NCI-H2227 treated with DMSO at 0.1 percent for 48 hours (cell line): ENCODE measurements at regions not wholly inside any gene's neighbourhood (a gene's known extent, or its start where the extent isn't known, plus 50 kb on each side); places are given as distances from the start of the nearest gene placed in this dataset.
"Not testable (repeated sequence)": the region's sequence is repeated elsewhere in the genome, so short reads cannot be mapped to it uniquely, and the experiment has no call there.

ENCODE experiments used
- DNase-seq: peaks from one replicate; lab custom pipeline; 2025; lab: John Stamatoyannopoulos, UW

- DNase-seq, result no peak
Observed at GRCh38 chr13:61670384-61671161, 254.9 kb upstream of the PCDH20 start.

- no peak for DNase-seq
Observed at GRCh38 chr13:61664801-61665705, 249.4 kb upstream of the PCDH20 start.

DNA sequence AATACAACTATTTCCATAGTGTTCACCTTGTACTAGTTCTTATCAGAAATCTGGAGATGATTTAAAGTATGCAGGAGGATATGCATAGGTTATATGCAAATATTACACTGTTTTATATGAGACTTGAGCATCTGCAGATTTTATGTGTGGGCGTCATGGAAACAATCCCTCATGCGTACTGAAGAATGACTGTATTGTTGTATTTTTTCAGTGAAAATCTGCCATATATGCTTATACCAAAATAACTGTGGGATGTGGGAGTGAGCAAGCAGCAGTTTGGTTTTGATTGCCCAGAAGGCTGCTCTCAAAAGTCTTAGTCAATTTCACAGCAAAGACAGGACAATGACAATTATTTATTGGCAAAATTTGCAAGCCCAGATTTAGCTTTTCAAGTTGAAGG is 238.8 kb upstream of the PCDH20 start:
- no peak for DNase-seq

GRCh38 chr13:61648547-61648946 is 232.9 kb upstream of the PCDH20 start:
- DNase-seq, result no peak

- DNase-seq, result no peak
Observed at GRCh38 chr13:61612192-61612591, 196.5 kb upstream of the PCDH20 start.

DNA sequence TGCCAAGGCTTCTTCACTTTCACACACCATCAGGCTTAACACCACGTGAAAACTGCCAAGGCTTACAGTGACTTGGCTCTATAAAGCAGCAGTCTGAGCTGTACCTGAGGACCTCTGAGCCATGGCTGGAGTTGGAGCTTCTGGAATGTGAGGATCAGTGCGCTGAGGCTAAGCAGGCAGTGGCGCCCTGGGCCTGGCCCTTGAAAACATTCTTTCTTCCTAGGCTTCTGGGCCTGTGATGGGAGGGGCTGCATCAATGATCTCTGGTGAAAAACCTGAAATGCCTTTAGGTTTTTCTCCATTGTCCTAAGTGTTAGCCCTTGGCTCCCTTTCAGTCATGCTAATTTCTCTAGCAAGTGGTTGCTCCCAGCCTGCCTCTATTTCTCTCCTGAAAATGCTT is 192.5 kb upstream of the PCDH20 start:
- no peak for DNase-seq

DNA sequence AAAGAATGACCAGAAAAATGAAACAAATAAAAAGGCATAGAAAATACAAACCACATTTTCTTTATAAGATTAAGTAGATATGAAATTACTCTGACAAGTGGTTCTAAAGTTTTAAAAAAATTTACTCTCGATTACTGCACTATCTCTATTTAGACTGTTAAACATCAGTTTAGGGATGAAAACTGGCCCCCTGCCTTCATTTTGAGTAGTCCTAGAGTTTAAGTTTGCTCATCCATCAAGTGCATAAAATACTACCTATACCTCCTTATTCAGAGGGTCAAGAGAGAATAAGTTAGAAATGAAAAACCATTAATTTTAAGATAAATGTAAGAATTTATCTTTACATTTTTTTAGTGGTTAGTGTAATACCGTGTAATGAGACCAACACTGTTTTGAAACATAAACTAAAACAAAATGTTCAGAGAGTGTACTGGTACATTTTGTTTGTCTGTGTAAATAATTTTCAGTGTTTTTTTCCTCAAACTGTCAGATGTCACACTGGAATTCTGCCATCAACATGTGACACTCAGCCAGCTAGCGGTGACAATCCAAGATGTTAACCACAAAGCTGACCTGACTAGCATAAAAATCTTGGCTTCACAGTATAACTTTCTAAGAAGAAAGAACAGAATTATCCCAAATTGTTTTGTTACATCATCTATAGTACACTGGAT is 184.8 kb upstream of the PCDH20 start:
- DNase-seq, result no peak

DNA sequence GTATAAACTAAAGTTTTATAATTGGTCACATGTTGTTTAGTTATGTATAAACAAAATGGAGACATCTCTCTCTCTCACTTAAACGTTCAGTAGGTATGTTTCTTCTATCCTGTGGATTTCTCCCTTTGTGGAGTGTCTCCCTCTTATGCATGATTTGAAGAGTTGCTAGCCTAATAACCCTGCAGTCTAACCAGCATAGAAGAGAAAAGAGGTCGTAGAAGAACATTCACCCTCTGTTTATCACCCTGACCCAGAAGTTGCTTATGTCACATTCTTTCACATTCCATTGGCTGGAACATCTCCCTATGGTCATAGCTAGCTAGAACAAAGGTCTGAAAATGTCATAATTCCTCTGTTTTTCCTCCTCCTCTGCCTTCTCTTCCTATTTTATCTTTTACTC is 176.8 kb upstream of the PCDH20 start:
- DNase-seq, result no peak

DNA sequence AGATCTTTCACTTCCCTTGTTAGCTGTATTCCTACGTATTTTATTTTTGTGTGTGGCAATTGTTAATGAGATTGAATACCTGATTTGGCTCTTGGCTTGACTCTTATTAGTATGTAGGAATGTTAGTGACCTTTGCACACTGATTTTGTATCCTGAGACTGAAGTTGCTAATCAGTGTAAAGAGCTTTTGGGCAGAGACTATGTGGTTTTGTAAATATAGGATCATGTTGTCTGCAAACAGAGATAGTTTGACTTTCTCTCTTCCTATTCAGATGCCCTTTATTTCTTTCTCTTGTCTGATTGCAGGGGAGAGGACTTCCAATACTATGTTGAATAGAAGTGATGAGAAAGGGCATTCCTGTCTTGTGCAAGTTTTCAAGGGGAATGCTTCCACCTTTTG is 160.3 kb upstream of the PCDH20 start:
- no peak for DNase-seq

DNA sequence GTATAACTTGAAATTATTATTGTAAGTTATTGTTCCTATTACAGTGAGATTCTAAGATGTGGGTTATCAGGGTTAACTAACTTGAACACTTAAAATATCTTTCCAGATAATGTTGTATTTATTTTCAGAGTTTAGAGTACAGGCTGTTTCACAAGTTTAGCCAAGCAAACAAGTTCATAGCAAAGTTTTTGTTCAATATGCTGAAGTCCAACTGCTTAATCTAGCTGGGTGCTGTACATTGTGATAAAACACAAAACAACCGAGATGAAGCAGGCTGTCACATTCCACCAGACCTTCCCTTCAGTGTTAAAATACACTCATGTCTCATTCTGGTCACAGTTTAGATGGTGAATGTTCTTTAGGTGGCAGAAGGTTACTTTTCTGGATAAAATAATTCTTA is 148.0 kb upstream of the PCDH20 start:
- DNase-seq, result no peak

DNA sequence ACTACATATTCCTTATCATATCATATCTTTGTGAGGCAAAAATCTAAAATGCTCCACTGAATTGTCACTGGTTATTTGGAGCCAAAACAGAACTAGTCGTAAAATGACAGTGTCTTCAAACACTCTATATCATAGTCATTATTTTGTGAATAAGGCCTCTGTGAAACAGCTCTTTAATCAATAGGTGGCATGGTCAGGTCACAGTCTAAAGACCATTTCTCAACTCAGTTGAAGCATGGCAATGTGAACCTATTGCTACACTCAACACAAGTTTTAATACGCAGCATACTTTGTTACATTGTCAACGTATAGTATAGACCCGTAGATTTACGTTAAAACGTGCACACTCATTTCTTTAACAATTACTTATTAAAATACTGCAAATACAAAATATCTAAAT is 131.3 kb upstream of the PCDH20 start:
- no peak for DNase-seq

GRCh38 chr13:61546413-61546812 is 130.8 kb upstream of the PCDH20 start:
- no peak for DNase-seq

DNA sequence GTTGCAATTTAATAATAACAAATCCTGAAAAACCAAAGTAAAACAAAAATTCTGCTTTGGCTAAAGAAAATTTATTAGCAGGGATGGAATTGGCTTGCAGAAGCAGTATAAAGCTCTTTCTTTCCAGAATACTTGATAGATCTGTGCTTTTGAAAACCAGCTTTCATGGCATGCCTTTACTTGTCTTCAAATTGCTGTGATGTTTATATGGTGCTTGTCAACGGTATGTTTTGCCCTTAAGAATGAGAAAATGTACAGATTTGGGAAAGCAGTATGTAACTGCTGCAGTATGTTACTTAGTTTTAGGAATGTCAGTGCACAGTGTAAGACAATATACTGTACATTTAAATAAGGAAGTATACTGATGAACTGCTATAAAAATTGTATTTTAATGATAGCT is 120.8 kb upstream of the PCDH20 start:
- no peak for DNase-seq

- DNase-seq, result no peak
Observed at GRCh38 chr13:61531383-61532065, 115.9 kb upstream of the PCDH20 start.

- DNase-seq, result not testable (repeated sequence)
Observed at GRCh38 chr13:61519214-61519613, 103.6 kb upstream of the PCDH20 start.

- no peak for DNase-seq
Observed at GRCh38 chr13:61508936-61509335, 93.3 kb upstream of the PCDH20 start.

GRCh38 chr13:61500176-61500575 is 84.5 kb upstream of the PCDH20 start:
- no peak for DNase-seq

- no peak for DNase-seq
Observed at GRCh38 chr13:61495648-61496047, 80.0 kb upstream of the PCDH20 start.

DNA sequence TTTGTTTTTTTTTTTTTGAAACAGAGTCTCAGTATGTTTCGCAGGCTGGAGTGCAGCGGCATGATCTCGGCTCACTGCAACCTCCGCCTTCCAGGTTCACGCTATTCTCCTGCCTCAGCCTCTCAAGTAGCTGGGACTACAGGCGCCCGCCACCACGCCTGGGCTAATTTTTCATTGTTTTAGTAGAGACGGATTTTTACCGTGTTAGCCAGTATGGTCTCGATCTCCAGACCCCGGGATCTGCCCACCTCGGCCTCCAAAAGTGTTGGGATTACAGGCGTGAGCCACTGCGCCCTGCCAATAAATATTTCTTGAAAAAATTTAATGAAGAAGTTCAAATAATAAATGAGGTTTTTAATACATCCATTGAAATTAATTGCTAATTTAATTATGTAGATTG is 77.9 kb upstream of the PCDH20 start:
- not testable (repeated sequence) for DNase-seq

DNA sequence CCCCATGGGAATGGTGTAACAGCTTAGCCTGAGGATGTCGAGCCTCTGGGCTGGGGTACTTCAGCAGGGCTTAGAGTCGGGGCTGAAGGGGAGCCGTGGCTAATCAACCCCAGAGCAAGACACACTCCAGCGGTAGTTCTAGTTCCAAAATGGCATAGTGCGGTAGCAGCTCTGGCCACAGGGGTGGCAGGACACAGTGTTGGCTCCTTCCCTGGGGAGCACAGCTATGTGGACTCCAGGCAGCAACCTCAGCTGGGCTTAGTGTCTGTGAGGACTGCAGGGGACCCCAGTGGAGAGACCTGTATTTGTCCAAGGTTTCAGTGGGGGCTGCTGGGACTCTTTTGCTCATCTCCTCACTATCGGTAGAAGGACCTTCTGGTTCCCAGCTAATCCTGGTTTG is 70.8 kb upstream of the PCDH20 start:
- no peak for DNase-seq

DNA sequence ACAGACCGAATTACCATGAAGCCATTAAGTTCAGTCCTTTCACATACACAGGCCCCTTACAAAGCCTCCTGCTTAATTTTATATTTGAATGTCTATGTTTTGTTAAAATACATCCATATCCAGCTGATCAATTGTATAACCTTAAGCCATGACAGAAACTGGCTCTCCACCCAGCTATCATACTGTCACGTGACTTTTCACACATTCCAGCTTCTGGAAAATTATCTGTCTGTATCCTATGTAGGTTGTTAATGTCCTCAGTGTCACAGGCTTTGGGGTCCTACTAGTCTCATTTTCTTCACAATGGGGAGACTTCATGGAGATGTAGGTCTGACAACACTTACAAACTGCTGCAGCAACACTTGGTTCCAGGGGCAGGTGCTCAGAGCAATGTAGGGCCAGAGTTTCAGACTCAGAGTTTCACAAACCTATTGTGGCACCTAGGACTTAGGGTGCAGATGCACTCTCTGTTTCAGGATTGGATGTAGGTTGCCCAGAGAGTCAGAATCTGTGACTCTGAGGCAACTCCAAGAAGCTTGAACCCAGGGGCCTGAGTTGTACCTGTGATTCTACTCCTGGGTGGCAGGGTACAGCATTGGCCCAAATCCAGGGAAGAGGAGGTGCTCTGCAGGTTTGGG is 69.6 kb upstream of the PCDH20 start:
- no peak for DNase-seq

- DNase-seq, result no peak
Observed at GRCh38 chr13:61477619-61478018, 62.0 kb upstream of the PCDH20 start.
